HG03457 (cell line): ENCODE measurements at regions not wholly inside any gene's neighbourhood (a gene's known extent, or its start where the extent isn't known, plus 50 kb on each side); places are given as distances from the start of the nearest gene placed in this dataset.

Source experiments
- ATAC-seq: cut with Tn5 transposase; IDR thresholded peaks from one replicate; pipeline ENCODE4 v1.9.1; 2021; ENCODE audit warnings: moderate number of reproducible peaks; ENCODE audit not compliant: unreplicated experiment

DNA sequence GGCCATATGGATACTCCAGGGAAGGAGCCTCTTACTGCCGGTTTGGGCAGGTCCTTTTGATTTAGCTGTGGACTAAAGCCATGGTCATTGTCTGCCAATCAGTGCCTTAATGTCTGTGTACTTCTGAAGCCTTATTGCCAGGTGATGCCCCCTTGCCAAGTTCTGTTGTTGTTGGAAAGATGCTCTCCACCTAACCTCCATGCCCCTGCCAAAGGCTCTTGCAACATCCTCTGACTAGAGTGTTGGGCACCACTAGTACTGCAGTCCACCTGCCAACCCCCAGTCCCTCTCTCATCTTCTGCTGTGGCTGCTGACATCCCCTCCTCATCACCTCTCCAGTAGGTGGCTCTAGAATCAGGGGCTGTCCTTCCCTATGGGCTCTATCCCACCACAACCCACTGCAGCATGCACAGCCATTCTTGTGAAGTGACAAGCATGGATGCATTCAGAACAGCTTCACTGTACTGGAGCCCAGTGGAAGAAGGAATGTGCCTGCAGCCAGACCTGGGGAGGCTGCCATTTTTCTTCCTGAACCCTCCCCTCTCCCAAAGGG is 375.3 kb upstream of the CDH5 start:
- no peak for ATAC-seq

DNA sequence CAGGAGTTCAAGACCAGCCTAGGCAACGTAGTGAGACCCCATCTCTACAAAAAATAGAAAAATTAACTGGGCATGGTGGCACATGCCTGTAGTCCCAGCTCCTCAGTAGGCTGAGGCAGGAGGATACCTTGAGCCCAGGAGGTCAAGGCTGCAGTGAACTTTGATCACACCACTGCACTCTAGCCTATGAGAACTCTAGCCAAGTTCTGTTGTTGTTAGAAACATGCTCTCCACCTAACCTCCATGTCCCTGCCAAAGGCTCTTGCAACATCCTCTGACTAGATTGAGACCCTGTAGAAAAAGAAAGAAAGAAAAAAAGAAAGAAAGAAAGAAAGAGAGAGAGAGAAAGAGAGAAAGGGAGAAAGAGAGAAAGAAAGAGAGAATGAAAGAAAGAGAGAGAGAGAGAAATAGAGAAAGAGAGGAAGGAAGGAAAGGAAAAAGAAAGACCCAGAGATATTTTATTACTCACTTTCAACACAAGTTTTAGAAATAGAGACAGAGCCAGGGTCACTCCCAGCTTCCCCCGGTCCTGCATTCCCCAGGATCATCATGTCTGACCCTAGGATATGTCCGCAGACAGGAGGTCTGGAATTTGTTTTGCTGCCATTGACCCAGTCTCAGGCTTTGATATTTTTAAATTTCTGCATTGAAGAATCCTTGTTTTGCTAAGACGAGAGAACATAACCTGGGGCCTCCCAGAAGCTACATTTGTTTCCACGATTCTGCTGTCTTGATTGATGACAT is 376.5 kb upstream of the CDH5 start:
- no peak for ATAC-seq

DNA sequence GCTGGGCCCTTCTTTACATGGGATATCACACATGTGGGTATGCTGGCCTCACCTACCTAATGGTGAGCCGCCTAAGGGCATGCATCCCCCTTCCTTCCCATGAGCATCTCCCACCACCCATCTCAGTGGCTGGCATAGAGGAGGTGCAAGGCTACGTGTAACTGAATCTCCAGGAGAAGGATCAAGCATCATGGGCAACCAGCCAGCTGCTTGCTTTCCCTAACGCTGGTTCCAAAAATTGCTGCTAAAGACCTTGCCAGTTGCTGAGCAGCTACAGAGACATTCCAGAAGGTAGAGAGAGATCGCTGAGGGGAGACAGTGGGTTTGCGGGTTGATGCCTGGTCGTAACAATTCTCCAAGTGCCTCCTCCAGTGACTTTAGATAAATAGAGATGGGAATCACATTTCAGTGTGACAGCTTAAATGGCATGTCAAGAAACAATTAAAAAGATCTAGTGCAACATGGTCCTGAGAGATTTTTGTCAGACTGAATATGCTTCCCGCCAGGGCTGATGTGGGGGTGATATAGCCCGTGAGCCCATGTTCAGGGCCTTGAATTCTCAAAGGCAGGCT is 378.4 kb upstream of the CDH5 start:
- ATAC-seq, result no peak

DNA sequence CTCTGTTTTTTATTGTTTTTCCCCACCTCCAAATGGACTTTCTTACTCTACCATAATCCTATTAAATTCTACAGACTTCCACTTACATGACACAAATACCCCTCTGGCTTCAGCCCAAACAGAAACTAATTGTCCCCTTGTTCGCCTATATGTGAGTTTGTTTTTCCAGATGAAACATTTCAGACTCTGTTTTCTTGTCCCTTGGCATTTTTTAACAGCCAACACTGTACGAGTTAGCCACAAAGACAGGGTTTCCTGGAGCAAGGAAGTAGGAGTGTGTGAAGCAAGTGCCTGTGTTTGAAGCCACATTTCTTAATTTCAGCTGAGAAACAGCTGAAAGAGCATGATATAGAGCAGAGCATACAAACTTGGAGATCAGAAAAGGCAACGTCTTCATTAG is 382.2 kb upstream of the CDH5 start:
- no peak for ATAC-seq

DNA sequence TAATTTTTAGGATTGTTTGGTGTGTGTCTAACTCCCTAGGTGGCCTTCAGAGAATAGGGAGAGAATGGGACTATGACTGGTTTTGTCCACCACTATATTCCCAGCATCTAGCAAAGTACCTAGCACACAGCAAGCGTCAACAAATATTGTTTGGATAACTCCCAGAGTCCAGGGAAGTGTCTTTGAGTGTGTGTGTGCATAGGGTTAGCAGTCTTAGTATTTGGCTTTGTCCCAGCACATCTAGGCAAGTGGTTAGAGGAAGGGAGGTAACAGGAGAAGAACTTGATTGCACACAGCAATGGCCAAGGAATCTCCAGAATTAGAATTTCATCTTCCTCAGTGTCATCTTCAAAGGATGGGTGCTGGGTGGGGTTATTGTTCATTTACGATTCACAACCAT is 385.4 kb upstream of the CDH5 start:
- no peak for ATAC-seq

DNA sequence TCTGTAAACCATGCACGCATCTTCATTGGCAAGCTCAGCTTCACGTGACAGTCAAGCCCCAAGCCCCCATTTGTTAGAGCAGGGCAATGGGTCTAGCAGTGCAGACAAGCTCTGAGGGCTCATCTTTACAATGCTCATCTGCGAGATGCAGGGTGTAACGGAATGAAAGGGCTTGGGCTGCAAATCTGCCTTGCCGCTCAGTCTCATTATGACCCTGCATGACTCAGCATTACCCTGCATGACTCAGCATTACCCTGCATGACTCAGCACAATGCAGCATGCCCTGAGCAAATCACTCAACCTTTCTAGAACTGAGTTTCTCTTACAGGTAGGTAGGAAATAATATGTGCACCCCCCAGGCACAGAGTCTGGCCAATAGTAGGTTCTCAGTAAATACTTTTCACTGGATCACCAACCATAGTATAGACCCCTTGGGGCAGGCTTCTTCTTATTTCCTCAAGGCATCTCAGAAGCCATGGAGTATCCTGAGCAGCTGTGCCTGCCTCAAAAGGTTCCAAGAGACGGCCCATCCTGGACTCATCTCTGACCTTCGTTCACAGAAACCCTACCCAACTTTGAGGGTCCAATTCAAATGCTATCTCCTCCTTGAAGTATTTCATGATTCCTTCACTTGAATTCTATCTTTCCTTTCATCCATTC is 391.3 kb upstream of the CDH5 start:
- no peak for ATAC-seq

DNA sequence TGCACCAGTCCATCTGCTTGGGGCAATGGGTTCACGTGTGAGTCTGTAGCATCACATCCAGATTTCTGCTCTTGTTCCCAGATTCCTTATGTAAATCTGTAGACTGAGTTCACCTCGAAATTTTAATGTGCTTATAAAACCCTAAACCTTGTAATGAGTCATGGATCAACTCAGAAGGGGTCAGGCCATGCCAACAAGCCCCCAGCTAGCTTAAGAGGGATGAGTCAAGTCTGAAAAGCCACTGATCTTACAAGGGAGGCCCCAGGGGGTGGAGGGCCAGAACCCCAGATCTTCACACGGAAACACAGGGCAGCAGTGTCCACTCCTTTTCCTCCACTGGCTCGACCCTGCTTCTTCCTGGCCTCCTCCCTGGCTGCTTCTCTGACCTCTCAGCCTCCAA is 399.1 kb upstream of the CDH5 start:
- no peak for ATAC-seq

DNA sequence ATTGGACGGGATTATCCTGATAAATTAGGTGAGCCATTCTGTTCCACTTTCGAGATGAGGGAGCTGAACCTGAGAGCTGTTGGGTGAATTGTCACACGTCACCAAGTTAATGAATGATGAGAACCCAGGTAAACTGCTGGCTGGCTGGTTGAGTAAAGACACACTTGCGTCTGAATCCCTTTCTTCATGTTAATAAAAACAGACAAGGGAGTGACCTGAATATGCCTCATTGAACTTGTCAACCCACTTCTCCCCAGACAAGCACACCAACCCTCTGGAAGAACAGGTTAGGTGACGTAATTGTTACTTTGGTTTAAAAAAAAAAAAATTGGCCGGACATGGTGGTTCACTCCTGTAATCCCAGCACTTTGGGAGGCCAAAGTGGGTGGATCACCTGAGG is 400.9 kb upstream of the CDH5 start:
- ATAC-seq, result no peak

DNA sequence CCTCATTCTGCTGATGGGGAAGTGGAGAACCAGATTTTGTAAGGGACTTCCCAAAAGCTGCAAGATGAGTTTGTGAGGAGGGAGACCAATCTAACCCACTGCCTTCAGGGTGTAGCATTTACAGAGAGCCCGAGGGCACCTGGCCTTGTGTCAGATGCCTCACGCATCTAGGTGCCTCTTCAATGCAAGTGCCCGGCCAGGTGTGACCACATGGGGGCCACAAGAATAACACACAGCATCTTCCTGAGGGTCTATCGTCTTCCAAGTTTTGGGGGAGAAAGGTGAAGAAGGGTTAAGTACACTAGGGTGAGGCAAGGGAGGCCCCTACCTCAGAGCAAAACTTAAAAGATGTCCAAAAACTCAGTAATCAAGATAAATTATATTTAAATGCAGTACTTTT is 401.7 kb upstream of the CDH5 start:
- no peak for ATAC-seq

DNA sequence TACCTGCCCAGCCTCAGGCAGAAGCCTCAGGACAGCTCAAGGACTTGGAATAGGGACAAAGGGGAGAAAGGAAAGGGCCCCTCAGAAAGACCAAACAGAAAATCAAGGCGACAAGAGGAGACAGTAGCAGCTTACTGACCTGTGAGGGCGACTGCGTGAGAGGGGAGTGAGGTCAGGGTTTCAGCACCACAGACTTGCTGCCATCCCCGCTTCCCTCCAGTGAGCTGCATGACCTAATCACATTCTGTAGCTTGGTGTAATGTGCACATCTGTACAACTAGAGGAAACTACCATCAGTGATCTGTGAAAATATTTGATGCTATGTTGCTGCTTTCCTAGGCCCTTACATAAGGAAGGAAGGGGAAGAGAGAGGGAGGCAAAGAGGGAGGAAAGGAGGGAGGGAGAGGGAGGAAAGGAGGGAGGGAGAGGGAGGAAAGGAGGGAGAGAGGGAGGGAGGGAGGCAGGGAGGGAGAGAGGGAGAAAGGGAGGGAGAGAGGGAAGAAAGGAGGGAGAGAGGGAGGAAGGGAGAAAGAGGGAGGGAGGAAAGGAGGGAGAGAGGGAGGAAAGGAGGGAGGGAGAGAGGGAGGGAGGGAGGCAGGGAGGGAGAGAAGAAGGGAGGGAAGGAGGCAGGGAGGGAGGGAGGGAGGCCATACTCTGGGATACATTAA is 404.9 kb upstream of the CDH5 start:
- no peak for ATAC-seq

DNA sequence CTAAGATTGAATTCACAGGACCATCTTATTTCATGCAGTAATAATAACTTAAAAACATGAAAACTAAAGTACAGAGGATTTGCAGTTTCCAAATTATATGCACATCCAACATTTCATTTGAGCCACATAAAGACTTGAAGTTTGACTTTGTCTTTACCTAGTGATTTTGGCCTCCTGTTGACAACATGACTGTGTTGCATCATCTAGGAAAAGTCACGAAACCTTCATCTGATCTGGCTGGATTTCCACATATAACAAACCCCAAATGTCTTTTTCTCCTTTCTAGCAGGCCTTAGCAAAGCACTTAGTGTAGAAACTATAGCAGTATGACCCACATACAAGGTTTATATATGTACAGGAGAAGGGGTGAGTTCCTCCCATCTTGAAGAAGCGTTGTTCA is 406.5 kb upstream of the CDH5 start:
- ATAC-seq, result no peak

DNA sequence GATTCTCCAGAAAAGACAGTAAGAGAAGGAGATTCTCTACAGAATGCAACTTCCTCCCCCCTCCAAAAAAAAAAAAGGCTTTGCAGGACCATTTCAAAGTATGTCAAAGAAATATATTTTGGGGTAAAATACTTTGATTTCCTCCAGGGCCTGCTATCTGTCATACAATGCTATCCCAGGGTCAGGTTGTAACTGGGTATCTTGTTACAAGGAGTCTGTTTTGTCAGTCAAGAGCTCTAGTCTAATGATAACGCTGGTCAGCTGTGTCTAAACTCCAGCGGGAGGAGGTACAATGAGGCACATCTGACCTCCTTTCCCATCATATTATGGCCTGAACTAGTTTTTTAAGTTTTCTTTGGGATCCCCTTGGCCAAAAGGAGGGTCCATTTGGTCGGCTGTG is 408.4 kb upstream of the CDH5 start:
- ATAC-seq, result no peak

DNA sequence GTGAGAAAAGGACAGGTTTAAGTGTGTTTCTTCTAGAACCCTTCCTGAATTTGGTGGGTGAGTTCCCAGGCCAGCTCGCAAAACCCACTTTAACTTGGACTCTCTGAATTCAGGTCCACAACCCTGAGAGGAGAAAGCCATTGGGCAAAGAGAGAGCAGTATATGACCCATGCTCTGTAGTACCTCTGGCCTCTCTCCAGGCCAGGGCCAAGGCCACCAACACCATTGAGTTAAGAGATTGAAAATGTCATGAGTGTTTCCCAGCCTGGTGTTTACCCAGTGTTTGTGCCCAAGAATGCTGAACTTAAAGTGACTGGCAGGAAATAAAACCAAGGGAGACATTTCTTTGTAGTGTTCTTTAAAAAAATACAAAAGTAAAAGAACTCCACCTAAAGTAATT is 410.4 kb upstream of the CDH5 start:
- ATAC-seq, result no peak

DNA sequence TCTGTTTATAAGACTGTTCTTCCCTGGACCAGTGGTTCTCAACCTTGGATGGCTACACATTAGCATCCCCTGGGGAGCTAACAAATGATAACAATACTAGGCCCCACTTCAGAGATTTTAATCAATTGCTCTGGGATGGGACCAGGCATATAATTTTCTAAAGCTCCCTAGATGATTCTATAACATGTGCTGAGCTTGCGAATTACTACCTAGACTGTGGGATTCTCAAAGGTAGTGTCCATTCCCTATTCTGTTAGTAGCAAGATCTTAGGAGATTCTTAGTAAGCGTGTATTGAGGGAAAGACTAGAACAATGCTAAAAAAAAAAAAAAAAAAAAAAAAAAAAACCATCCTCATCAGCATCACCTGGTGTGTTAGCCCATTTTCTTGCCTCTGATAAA is 412.0 kb upstream of the CDH5 start:
- ATAC-seq, result no peak

DNA sequence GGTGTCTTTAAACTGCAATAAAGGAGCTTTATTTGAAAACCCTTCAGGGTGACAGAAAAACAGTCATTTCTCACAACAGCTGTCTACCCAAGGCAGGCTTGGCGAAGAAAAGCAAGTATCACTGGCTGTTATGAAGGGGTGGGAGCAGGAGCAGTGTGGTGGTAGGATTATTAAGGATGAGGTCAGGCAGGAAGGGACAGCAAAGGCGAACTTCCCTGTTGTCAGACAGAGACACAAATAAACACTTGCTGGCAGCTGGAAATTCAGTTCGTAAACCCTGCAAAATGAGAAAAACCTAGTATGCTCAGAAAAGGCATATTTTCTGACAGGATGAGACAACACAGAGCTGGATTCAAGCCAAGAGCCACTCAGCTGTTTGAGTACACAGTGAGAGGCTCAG is 416.3 kb upstream of the CDH5 start:
- ATAC-seq, result no peak

DNA sequence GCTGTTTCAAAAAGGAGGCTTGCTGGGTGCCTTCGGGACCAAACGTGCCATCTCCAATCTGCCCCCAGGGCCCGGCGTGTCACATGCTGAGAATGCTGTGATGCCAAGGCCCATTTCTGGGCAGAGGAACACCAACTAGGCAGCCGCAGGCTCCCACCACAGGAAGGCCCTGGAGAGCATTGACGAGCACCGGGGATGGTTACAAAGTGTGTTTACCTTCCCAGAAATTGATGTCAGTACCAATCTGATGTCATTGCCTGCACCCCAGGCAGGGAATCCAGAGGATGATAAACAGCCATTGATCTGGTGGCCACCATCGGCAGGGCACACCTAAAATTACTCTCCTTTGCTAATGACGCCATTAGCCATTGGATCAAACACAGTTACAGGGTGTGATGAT is 418.1 kb upstream of the CDH5 start:
- ATAC-seq, result no peak

DNA sequence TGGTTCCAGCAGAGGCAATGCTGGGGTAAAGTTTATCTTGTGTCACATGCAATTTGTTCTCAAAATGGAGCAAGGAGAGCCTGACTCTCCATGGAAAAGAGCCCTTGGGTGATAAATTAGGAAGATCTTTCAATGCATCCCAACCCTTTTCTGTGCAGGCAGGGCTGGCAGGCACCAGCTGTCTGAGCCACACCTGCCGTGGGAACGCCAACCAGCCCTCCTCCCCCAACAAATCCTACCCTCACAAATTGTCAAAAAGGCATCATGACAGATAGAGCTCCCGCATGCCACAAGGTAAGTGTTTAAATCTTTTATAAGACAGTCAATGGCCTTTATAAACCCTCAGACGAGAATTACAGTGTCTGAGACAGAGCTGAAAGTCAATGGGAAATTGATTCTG is 418.5 kb upstream of the CDH5 start:
- ATAC-seq, result no peak

DNA sequence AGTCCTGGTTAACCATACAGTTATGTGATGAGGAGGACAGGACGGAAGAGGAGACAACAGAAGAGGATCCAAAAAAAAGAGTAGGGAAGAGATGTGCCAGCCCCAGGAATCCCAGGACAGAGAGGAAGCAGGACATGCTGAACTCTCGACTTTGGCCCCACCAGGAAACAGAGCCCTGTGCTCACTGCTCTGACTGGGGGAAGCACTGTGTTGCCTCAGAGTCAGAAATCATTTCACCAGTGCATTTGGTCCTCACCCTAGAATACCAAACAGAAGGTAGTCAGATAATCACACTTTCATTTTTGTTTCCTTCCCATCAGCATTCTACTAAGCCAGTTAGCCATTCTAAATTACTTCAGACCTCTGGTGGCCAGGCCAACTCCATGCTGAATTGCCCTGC is 421.0 kb upstream of the CDH5 start:
- ATAC-seq, result no peak

DNA sequence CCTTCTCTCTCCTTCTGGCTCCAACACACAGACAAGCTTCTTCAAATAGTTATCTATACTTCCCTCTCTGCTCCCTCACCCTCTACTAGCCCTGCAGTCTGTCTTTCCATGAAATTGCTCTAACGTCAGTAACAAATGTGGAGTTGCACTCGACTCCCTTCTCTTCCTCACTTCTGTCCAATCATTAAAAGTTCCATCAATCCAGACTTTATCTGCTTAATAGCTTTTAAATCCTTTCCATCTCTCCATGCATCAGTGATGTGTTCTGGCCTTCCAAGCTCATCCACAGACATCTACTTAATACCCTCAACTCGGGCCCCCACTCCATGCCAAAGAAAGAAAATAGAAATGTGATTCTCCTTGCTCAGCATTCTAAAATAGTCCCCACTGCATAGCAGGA is 422.1 kb upstream of the CDH5 start:
- no peak for ATAC-seq

DNA sequence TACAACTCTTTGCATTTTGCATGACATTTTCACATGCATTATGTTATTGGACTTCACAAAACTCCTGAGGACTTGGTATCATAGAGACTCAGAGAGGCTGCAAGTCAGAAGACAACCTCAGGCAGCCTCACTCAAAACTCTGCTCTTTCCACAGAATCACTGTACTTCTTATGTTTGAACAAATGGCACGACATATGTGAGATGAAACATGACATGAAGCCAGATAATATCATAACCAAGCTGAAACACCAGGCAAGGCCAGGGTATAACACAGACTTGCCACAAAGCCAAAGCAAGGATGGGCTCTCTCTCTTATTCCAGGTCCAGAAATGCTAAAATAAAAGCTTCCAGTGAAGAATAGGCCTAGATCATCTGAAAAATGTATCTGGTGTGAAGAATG is 425.8 kb upstream of the CDH5 start:
- ATAC-seq, result no peak

DNA sequence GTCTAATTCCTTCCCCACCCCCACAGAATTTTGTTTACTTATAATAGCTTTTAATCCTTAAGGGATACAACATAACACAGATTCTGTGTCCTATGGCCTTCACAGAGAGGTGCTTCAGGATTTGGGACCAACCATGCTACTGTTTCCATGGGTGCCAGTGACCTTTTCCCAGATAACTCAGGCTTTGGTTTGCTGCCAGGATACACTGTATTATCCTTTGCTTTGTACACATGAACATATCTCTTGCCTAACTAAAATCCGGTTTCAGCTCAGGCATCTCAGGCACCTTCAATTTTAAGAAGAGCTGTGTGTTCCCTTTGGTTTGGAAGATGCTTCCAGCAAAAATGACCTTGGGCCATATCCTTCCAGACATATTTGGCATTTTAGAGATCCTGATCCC is 428.4 kb upstream of the CDH5 start:
- ATAC-seq, result no peak

DNA sequence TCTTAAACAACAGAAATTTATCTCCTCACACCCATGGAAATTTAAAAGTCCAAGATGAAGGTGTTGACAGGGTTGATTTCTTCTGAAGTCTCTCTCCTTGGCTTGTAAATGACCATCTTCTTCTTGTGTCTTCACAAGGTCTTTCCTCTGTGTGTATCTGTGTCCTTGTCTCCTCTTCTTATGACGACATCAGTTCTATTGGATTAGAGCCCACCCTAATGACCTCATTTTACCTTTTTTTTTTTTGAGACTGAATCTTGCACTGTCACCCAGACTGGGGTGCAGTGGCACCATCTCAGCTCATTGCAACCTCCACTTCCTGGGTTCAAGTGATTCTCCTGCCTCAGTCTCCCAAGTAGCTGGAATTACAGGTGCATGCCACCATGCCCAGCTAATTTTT is 429.0 kb upstream of the CDH5 start:
- no peak for ATAC-seq
